ENCODE measurements at regions not wholly inside any gene's neighbourhood (a gene's known extent, or its start where the extent isn't known, plus 50 kb on each side); places are given as distances from the start of the nearest gene placed in this dataset.
A peak's percentile ranks its signal among the peaks of the same experiment; 100 is the strongest.

DNA sequence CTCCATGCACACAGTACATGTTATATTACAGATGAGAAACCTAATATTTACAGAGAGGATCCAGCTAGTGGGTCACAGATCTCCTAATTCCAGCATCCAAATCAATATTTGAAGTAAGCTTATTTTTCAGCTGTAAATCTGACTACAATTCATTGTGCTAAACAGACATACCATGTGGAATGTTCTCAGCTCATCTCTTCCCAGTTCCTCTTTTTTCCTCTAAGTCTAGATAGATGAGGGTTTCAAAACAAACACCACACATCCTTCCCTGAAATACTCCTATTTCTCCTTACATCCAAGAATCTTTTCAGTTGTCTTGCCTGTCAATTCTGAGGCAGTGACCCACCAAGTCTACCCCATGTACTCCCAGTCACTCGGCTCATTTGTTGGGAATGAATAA is 200.7 kb upstream of the PIK3C3 start:
- DNase-seq (ENCODE audit: low read depth, low spot score), result no peak

DNA sequence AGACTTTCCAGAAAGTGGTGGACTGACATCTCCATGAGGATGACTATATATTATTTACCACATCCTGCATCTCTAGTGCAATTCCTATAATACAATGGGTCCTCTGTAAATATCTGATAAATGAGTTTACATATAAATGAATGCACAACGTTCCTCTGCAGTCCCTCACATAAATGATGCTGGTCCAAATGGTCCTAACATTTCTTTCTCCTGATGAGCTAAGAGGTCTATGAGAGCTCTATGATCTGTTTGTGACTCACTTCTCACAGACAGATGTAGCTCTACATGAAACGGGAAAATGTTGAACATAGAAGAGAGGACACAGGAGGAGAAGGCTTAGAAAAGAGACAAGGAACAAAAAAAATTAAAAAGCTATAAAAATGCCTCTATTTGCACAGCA is 201.2 kb upstream of the PIK3C3 start:
- DNase-seq (ENCODE audit: low read depth, low spot score), result no peak

DNA sequence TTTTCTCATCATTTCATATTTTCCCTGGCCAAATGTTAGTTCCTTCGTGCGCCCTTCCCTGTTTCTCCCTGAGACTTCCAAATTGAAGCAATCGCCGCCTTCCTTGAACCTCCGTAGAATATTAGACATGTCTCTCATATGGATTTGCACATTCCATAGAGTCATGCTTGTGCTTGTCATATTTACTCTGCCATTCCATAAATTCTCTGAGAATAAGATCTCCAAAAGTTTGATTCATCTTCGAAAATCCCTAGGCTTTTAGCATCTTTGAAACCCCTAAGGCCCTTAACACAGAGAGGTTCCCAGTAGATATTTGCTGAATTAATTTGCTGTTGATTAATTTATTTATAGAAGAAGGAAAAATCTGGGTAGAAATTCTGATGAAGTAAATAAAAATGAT is 202.2 kb upstream of the PIK3C3 start:
- DNase-seq (ENCODE audit: low read depth, low spot score), result no peak

DNA sequence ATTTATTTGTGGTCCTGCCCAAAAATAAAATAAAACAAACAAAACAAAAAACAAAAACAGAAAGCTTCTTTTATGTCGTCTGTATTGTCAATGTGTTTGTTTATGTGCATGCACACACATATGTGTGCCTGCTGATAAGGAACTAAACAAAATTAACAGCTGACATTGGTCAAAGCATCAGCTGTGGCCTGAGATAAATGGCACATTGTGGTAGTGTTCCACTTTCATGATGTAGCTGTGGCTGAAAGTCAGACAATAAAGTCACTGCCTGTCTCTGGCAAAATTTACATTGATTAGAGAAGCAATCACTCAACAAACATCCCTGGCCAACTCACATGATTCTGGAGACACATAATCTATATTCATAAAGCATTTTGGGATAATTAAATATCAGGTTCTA is 203.4 kb upstream of the PIK3C3 start:
- DNase-seq (ENCODE audit: low read depth, low spot score), result no peak

DNA sequence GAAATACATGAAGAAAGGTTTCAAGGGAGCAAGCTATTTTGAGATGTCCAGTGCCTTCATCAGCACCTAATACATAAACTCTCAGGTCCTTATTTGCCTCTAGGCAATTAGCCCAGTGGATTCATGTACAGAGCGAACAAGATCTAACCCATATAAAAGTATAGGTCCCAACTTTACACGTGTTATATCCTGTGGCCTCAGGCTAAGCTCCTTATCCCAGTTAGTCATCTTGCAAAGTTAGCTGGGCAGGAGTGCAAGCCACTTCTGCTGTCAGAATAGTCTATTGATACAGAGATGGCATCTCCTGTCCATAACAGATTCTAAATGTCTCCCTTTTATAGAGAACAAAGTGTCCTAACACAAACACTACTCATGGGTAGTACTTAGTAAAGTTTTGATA is 203.9 kb upstream of the PIK3C3 start:
- no peak for DNase-seq (ENCODE audit: low read depth, low spot score)

DNA sequence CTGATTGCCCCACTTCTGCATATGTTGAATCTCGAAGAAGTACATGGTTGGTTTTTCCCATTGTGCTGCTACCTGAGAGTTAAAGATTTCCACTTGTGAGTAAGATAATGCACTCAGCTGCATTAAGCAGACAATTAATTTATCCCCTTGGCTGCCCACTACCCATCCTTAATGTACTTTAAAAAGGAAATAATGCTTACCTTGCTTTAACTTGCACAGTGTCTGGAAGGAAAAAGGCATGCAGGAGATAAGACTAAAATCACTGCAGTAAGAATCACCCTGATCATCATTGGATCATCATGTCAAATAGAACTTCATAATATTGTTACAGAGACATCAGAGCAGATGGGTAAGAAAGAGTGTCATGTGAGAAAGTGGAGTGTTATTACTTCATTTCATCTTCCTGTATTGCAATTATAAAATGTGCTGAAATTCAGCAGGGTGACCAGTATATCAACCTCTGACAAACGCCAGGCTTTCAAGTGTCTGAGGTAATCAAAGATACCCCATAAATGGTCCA is 207.3 kb upstream of the PIK3C3 start:
- no peak for DNase-seq (ENCODE audit: low read depth, low spot score)

DNA sequence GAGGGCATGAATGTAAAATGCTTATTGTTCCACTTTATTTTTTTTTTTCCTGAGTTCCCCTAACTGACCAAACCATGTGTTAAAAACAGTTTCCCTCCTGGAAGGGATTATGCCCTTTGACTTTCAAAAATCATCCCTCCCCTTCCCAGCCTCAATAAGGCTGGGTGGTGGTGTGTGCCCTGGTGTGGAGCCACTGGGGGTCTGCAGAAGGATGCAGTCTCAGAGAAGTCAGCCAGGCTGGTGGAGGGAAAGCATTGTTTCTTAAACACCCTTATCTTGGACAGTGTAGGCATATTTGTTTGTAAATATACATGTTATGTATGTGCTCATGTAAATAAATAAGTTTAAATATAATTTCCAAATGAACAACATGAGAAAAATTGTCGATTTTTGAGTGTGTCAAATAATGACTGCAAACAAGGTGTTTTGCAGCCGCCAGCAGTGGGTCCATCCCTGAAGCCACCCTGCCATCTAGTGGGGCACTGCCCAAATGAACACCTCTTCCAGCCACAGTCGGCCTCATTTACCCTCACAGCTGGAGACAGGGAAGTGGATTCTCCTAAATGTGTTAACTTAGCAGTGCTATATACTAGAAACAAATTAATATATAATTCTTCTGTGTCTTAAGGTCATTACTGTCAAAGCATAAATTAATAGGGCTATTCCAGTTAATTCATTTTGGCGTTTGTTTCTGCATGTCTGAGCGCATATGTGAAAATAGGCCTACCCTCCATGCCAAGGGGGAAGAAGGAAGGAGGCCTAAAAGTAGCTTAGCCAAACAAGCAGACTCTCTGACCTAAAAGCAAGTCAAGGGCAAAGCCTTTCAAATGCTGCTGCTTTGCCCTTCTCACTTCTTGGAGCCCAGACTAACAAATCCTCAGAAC is 209.6 kb upstream of the PIK3C3 start:
- DNase-seq (ENCODE audit: low read depth, low spot score), result peak; percentile 24

DNA sequence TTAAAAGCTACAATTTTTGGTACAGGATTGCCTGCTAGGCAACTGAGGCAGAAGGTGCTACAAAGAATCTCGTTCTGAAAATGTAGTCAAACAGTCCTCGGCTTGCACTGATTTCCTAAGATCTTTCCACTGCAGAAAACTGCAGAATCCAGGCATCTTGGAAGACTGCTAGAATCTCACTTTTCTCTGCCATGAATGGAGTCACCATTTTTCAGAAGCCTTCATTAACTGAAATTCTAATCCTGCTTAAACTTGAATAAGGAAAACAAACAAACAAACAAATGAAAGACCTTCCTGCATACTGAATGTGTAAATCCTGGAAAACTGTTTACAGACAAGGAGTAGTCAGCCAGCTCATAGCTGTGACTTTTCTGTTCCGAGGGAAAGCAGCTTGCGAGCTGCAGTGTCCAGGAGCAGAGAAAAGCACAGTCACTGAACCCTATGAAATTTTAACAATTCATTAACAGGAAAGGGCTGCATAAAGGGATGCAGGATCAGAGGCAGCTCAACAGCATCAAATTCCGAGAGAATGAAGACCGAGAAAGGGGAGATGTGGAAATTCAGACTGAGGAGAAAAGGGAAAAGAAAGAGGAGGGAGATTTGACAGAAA is 210.5 kb upstream of the PIK3C3 start:
- DNase-seq (ENCODE audit: low read depth, low spot score), result no peak

DNA sequence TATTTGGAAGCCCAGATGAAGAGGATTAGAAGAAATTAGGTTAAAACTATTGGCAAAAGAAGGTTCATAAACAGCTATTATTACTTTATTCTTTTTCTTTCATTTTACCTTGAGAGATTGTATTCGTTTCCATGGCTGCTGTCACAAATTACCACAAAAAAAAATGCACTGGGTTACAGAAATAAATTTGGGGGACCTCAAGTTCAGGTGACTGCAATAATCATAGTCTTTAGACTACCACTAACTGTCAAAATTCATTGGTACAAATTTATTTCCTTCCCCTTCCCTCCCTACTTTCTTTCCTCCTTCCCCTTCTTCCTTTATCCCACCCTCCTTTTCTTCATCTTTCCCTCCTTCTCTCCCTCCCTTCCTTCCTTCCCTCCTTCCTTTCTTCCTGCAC is 217.8 kb upstream of the PIK3C3 start:
- DNase-seq (ENCODE audit: low read depth, low spot score), result no peak

DNA sequence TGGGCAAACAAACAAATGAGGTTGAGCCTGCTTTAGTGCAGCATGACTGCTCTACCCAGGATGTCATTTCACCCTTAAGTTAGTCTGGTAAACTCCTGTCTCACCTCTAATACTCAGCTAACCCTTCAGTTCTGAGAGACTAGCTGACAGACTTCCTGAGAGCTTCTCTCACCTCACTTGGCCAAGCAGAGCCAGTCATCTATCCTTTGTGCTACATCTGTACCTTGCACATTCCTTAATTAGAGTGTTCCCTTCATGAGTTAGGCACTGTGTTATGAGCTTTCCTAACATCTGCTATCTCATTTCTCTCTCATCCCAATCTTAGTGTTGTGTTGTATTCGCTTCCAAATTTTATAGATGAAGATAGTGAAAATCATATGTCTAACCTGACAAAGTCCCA is 220.1 kb upstream of the PIK3C3 start:
- no peak for DNase-seq (ENCODE audit: low read depth, low spot score)

DNA sequence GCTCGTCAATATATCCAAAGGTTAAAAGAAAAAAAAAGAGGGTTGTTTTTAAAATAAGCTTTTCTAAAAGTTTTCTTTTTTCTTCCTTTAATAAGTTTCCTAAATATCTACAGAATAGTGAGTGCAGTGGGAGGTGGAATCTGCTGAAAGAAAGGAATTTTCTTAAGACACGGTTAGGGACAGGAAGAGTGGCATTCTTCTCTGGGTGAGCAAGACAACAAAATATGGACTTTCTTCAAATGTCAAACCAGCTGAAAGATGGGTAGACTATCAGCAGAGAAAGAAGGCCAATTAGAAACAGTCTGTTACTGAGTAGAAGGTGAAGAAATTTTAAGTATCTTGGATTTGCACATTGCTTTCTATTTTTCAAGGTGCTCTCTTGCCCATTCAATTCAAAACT is 222.7 kb upstream of the PIK3C3 start:
- no peak for DNase-seq (ENCODE audit: low read depth, low spot score)

DNA sequence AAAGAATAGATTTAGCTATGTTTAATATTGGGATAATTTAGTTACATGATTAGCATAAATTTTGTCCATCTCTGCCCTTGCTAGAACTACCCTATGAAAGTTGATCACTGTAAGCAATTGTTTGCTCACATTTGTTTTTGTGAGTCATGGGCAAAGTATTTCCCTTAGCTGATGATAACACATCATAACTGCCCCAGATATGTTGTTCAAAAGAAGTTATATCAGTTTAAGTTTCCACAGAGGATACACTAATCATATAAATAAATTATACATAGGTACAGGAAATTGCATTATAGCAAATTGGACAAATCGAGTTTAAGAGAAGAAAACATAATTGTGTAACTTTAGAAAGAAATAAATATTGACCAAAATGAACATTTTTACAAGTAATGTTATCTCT is 223.2 kb upstream of the PIK3C3 start:
- DNase-seq (ENCODE audit: low read depth, low spot score), result peak; percentile 44

DNA sequence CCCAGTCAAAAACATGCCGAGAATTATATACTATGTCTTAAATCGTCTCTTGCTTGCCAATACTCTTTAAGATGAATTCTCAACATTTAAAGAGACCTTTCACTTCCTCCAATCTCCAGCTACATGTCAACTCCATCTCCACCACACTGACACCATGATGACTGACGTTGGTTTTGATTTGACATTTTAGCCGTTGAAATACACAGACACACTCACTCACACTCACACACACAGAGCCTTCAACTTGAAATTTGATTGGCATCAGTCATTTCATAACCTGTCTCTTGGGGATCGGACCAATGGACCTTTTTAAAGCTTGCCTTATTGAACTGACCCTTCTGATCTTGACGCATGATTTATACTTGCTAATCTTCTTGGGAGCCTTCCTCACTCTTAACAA is 230.8 kb upstream of the PIK3C3 start:
- no peak for DNase-seq (ENCODE audit: low read depth, low spot score)

DNA sequence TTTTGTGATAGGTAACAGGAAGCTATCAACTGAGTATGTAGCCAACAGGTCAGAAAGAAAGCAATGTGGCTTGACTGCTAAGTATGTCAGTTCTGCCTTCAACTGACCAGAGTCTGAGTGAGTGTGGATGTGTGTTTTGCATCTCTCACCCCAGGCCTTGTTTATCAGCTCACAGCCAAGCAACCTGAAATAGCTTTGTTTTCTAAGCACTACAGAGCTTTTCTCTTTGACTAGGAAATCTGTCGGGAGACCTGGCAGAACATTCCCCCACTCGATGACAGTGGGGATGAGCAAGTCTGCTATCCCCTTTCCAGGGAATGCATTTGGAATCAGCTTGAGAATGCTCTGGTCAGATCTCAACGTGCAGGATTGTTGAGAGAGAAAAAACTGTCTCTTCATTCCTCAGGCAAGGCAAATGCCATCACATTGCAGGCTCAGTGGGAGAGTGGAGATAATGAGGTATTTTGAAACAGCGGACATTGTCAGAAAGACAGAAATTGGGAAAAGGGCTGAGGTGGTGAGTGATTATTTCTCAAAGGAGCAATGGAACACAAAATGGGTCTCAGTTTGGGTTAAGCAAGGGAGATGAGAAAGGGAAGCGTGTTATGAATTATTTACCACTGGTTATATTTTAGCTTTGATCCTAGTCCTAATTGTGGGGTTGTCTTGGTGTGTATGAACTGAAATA is 233.8 kb upstream of the PIK3C3 start:
- DNase-seq (ENCODE audit: low read depth, low spot score), result no peak

DNA sequence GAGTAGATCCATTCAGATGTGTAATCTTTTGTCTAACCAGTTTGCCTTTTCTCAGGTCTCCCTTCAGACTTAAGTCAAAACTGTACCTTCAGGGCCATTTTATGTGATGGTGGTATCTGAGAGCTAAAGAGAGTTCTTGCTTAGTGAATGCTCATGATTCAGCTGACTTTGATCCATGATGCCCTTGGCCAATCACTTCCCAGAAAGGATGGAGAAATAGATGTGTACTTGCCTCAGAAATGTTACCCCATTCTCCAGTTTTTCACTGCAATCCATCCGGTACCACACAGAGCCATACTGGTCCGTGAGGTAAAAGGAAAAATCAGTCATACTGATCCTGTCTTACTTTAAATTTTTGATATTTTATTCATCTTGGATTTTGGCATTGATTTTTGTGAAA is 234.8 kb upstream of the PIK3C3 start:
- no peak for DNase-seq (ENCODE audit: low read depth, low spot score)

DNA sequence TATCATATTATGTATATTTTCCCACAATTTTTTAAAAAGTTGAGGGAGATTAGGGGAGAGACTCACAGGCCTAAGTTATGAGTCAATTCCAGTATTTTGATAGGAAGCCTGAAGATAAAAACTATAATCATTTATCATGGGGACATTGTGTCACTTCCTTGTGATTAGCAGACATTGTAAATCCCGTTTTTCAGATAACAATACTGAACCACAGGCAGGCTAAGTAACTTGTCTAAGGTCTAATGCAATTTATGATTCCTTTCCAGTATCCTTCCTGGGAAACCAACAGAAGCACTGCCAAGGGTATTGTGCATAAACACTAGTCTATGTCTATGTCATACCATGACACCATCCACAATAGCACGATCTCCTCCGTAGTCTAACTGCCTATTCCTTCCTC is 235.2 kb upstream of the PIK3C3 start:
- peak; percentile 26 for DNase-seq (ENCODE audit: low read depth, low spot score)

DNA sequence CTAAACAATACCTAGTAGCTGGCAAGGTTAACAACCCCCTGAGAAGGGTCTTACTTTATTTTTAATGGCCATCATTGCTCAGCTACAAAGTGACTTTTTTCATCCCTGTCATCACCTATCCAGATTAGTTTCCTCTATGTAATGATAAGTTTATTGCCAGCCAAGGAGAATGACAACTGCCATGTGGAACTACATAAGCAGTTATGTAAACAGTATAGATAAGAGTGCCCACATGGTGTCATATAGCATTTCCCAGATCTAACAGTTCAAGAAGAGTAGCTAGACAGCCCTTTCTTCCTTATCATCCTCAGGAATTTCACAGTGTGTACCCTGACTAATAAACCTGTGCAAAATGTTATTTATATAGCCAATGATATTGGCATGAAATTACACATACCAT is 240.2 kb upstream of the PIK3C3 start:
- no peak for DNase-seq (ENCODE audit: low read depth, low spot score)

DNA sequence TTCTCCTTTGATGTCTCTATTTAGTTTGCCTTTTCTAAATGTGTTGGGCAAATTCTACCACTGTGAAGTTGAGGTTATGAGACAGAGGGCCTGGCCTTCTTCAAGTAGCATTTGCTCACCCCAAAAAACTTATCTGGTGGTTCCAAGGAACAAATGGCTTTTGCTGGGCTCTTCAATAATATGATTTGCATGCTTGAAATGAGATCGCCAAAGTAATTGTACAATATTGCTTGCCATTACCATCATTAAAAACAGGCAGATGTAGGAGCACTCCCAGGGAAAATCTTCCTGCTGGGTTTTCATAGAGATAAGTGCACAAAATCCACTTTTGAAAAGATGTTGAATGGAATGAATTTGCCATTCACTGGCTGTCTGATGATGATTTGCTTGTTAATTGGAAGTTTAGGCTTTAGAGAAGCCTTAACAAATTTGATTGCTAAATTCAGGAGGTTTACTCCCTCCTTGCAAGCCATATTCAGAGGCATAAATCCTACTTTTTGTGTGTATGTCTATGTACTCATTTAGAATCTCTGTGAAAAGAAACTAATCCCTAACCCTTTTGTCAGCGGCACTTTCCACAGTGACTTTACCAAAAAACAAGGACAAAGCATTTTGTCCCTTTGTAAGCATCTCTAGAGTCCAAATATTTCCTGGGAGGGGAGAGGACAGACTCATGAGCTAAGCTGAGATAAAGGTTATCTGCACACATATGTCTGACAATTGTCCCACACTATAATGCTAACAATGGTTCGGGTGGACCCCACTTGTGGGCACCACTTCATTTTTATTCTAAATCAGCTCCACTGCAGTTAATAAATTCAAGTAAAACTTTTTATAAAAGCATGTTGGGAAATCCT is 240.8 kb upstream of the PIK3C3 start:
- no peak for DNase-seq (ENCODE audit: low read depth, low spot score)

DNA sequence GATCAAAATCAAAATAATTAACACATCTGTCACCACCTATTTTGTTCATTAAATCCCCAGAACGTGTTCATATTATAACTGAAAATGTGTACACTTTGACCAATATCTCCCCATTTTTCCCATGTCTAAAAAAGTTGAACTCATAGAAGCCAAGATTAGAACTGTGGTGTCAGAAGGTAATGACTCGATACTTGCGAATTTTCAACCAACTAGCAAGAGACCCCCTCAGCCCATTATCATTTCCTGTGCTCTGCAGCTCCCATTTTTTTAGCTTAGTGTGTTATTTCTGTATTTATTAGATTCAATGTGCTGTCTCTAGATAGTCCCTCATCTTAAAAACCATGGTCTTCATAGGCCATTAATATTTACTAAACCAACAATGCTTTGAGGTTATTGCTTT is 248.7 kb upstream of the PIK3C3 start:
- DNase-seq (ENCODE audit: low read depth, low spot score), result no peak

DNA sequence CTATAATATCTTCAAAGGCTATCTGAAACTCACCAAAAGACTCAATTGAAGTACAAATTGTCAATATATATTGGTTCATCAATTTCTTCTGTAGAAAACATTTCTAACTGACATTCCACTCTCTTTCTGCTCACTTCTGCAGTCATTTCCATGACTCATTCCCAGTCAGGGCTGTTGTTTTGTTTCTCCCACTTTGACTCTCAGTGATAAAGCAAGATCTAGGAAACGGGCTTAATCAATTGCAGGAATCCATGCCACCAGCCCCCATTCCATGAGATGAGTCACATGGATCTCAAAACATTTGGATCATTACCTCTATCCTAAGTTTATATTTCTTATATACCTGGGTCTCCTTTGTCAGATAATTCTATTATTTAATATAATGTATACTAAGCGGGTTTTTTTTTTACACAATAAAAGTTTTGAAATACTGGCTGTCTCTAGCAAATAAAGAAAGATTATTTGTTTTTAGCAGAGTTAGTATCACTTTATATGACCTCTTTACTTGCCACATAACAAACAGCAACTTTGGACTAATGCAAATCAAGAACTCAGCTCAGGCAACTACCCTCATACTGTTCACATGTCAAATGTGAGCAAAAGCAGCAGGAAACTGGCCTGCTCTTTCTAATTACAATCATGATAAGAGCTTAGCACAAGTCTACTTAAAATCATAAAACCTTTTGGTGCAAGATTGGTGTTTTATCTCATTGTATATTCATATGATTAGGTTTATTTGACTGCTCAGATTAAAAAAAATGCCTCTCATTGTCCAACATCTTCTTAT is 251.1 kb upstream of the PIK3C3 start:
- DNase-seq (ENCODE audit: low read depth, low spot score), result peak; percentile 5

DNA sequence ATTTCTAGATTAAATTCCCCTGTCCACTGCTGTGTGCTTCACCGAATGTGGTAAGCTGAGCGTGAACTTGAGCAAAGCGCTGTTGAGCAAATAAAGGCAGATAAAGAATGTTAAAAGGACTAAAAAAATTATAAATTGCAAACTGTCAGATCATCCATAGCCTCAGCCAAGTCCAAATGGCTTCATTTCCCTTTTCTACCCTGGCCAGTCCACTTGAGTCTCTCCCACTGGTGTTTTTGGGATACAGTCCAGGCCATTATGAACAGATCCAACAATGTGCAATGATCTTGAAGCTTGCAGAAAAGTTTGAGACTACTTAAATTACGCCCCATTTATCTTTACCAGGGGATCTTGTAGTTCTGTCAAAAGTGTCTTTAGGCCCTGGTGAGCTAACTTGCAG is 254.6 kb upstream of the PIK3C3 start:
- no peak for DNase-seq (ENCODE audit: low read depth, low spot score)
